GM12878 (cell line): ENCODE measurements at regions not wholly inside any gene's neighbourhood (a gene's known extent, or its start where the extent isn't known, plus 50 kb on each side); places are given as distances from the start of the nearest gene placed in this dataset.

Experiments used
- ASH2L ChIP-seq: fragments of 300-600, 200-600 bp; sonication (generic); IDR thresholded peaks from 2 replicates; pipeline ENCODE4 v1.6.1; 2017; ENCODE audit warnings: low read depth, mild to moderate bottlenecking, borderline replicate concordance
- CTCF ChIP-seq, 3 experiments: IDR thresholded peaks in 2 of 3; conservative IDR thresholded peaks in 1 of 3; 2 replicates each; pipeline ENCODE4 v1.5.1; 2011; ENCODE audit warnings: low read depth in 3 of 3, low read length in 3 of 3, mild to moderate bottlenecking in 3 of 3, control low read depth in 2 of 3, moderate library complexity in 2 of 3, inconsistent platforms in 1 of 3, mixed read lengths in 1 of 3; ENCODE audit not compliant: control insufficient read depth in 2 of 3, insufficient read depth in 1 of 3; ENCODE audit errors: extremely low read depth in 1 of 3
- E4F1 ChIP-seq: fragments of 450-650 bp; IDR thresholded peaks from 2 replicates; pipeline ENCODE4 v1.6.1; 2018; ENCODE audit warnings: borderline replicate concordance, mild to moderate bottlenecking; ENCODE audit not compliant: partially characterized antibody
- EED ChIP-seq: sonication (generic); IDR thresholded peaks from 2 replicates; pipeline ENCODE4 v1.6.1; 2016; ENCODE audit warnings: antibody characterized with exemption, low read depth
- MYC ChIP-seq: IDR thresholded peaks from 2 replicates; pipeline ENCODE4 v1.6.1; 2011; ENCODE audit warnings: mild to moderate bottlenecking, low read length, moderate library complexity, inconsistent platforms; ENCODE audit not compliant: insufficient read depth, insufficient replicate concordance, insufficient read length, severe bottlenecking
- RCOR1 ChIP-seq: conservative IDR thresholded peaks from 2 replicates; pipeline ENCODE4 v1.6.1; 2012; ENCODE audit warnings: low read depth, low read length, improper control_type of control experiment
- SRF ChIP-seq, 2 experiments: IDR thresholded peaks; 2 replicates each; pipeline ENCODE4 v1.6.1; 2011; ENCODE audit warnings: low read depth in 2 of 2, low read length in 2 of 2, mild to moderate bottlenecking in 1 of 2, moderate library complexity in 1 of 2
- STAT1 ChIP-seq: fragments of 450-650 bp; conservative IDR thresholded peaks from 2 replicates; pipeline ENCODE4 v1.6.1; 2014; ENCODE audit warnings: antibody characterized with exemption, mild to moderate bottlenecking
- TCF12 ChIP-seq: IDR thresholded peaks from 2 replicates; pipeline ENCODE4 v1.6.1; 2011; ENCODE audit warnings: low read depth, mild to moderate bottlenecking, low read length
- ZBTB33 ChIP-seq: fragments of 450-650 bp; IDR thresholded peaks from 2 replicates; pipeline ENCODE4 v1.6.1; 2017; ENCODE audit warnings: mild to moderate bottlenecking

GRCh38 chr11:42407341-42407740 lies 904.5 kb upstream of the API5 start (continued):
- TF ChIP-seq ASH2L (no peak), TCF12 (no peak), E4F1 (no peak), STAT1 (no peak), RCOR1 (no peak), MYC (no peak), CTCF (IDR thresholded peaks at IDR 0.05 in 2 of 3, conservative IDR thresholded peaks at IDR 0.05 in 1 of 3; ENCODE audit: control insufficient read depth in 2 of 3, extremely low read depth in 1 of 3, insufficient read depth in 1 of 3, low read depth in 3 of 3, low read length in 3 of 3) (no peak), SRF (IDR thresholded peaks at IDR 0.05; ENCODE audit: low read depth in 2 of 2, low read length in 2 of 2) (no peak), EED (no peak), ZBTB33 (no peak)
